OCI-LY7 (cell line): ENCODE measurements at regions not wholly inside any gene's neighbourhood (a gene's known extent, or its start where the extent isn't known, plus 50 kb on each side); places are given as distances from the start of the nearest gene placed in this dataset.

Experiments used
- BruUV-seq: library from RNA; stranded (reverse); fragments of 400-500 nt; replicated peaks from 2 replicates; lab custom pipeline; 2021; lab: Mats Ljungman, UMichigan
- CTCF ChIA-PET: fragments of 300-600 bp; sonication (Branson Sonifier 250); formaldehyde crosslinking; loops from one replicate; lab custom pipeline; 2022; ENCODE audit warnings: antibody characterized with exemption; ENCODE audit not compliant: unreplicated experiment; lab: Charles Lee
- POLR2A ChIA-PET: fragments of 300-600 bp; sonication (Branson Sonifier 250); formaldehyde crosslinking; loops from one replicate; lab custom pipeline; 2022; ENCODE audit warnings: antibody characterized with exemption; lab: Charles Lee
- DNase-seq: peaks from one replicate; pipeline ENCODE4 v3.0.0-alpha.2; 2015; ENCODE audit warnings: low spot score
- H2AFZ ChIP-seq: fragments of 200-600 bp; sonication (generic), shearing (Covaris generic); 2 replicates; pipeline ENCODE4 v1.6.1; 2014; ENCODE audit warnings: mild to moderate bottlenecking, antibody characterized with exemption, low read length, moderate library complexity
- H3K27ac ChIP-seq: fragments of 200-600 bp; sonication (generic); 2 replicates; pipeline ENCODE4 v1.5.1; 2014; ENCODE audit warnings: mixed run types, low read depth, mild to moderate bottlenecking, moderate library complexity, low read length, inconsistent platforms; ENCODE audit not compliant: poor library complexity, severe bottlenecking
- H3K36me3 ChIP-seq: fragments of 200-600 bp; sonication (generic); 2 replicates; pipeline ENCODE4 v1.6.1; 2014; ENCODE audit warnings: mild to moderate bottlenecking, antibody characterized with exemption, low read length, moderate library complexity, mixed read lengths; ENCODE audit not compliant: insufficient read depth
- H3K4me1 ChIP-seq: fragments of 200-600 bp; sonication (generic); 2 replicates; pipeline ENCODE4 v1.5.1; 2014; ENCODE audit warnings: mild to moderate bottlenecking, low read length; ENCODE audit not compliant: insufficient read depth, poor library complexity, severe bottlenecking
- H3K4me2 ChIP-seq: fragments of 200-600 bp; sonication (generic); 2 replicates; pipeline ENCODE4 v1.6.1; 2014; ENCODE audit warnings: mild to moderate bottlenecking, low read length
- H3K4me3 ChIP-seq: fragments of 200-600 bp; sonication (generic); 2 replicates; pipeline ENCODE4 v1.5.1; 2014; ENCODE audit warnings: mild to moderate bottlenecking, low read depth, low read length; ENCODE audit not compliant: poor library complexity, severe bottlenecking
- H3K79me2 ChIP-seq: fragments of 200-600 bp; sonication (generic); 2 replicates; pipeline ENCODE4 v1.6.1; 2016; ENCODE audit warnings: low read depth, mild to moderate bottlenecking, low read length, moderate library complexity, mixed read lengths; ENCODE audit not compliant: insufficient read depth
- H3K9me2 ChIP-seq: fragments of 200-600 bp; sonication (generic); 2 replicates; pipeline ENCODE4 v1.6.1; 2016; ENCODE audit warnings: mild to moderate bottlenecking, low read length, mixed read lengths; ENCODE audit not compliant: insufficient read depth
- H3K9me3 ChIP-seq: fragments of 200-600 bp; sonication (generic); 2 replicates; pipeline ENCODE4 v1.6.1; 2014; ENCODE audit warnings: mild to moderate bottlenecking, mixed run types, low read length, mixed read lengths
- H4K20me1 ChIP-seq: fragments of 200-600 bp; sonication (generic); 2 replicates; pipeline ENCODE4 v1.6.1; 2014; ENCODE audit warnings: mild to moderate bottlenecking, antibody characterized with exemption, low read length, moderate library complexity, mixed read lengths; ENCODE audit not compliant: insufficient read depth
- EZH2phosphoT487 ChIP-seq: fragments of 200-600 bp; sonication (generic); IDR thresholded peaks from 2 replicates; pipeline ENCODE4 v1.6.1; 2018; ENCODE audit warnings: low read depth, borderline replicate concordance, mild to moderate bottlenecking, mixed run types, antibody characterized with exemption, low read length, moderate library complexity, mixed read lengths
- intact Hi-C: fragments of 100-400 bp; cut with micrococcal nuclease; formaldehyde crosslinking; loops from one replicate; pipeline ENCODE4 v1.10.0; 2022; ENCODE audit not compliant: unreplicated experiment
- TF ChIP-seq, protein P1 (sequence below): fragments of 200-600 bp; sonication (generic); conservative IDR thresholded peaks from 2 replicates; pipeline ENCODE4 v1.5.1; 2014; ENCODE audit warnings: mild to moderate bottlenecking, antibody characterized with exemption, low read length, moderate library complexity, mixed read lengths

DNA sequence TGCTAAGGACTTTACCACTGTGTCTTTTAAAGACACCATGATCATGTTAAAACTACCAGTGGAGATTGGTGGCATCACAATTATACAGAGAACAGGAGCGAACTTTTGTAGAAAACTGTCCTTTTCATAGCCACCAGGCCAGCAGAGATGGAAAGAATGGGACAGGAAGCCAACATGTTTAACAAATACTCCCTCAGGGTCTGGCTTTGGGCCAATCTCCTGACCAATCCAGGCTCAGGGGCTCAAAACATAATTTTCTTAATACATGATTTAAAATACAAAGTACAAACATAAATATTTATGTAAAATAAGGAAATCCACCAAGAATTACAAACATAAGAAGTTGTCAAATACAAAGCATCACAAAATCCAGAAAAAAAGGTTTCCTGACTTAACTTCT lies 266.0 kb downstream of the VPS13C start:
- no peak for DNase-seq
- CTCF ChIA-PET, result no interaction called here
- Histone ChIP-seq H2AFZ (no peak overlapping the region), H3K4me3 (no peak overlapping the region), H3K9me3 (no peaks in the 10 kb centered on the region), H3K4me2 (no peak overlapping the region), H3K9me2 (no peaks in the 10 kb centered on the region), H3K36me3 (no peaks in the 10 kb centered on the region), H3K79me2 (no peaks in the 10 kb centered on the region), H3K4me1 (no peaks in the 10 kb centered on the region), H4K20me1 (no peaks in the 10 kb centered on the region), H3K27ac (no peak overlapping the region)
- no peak for TF ChIP-seq EZH2phosphoT487
- TF ChIP-seq, protein P1, sequence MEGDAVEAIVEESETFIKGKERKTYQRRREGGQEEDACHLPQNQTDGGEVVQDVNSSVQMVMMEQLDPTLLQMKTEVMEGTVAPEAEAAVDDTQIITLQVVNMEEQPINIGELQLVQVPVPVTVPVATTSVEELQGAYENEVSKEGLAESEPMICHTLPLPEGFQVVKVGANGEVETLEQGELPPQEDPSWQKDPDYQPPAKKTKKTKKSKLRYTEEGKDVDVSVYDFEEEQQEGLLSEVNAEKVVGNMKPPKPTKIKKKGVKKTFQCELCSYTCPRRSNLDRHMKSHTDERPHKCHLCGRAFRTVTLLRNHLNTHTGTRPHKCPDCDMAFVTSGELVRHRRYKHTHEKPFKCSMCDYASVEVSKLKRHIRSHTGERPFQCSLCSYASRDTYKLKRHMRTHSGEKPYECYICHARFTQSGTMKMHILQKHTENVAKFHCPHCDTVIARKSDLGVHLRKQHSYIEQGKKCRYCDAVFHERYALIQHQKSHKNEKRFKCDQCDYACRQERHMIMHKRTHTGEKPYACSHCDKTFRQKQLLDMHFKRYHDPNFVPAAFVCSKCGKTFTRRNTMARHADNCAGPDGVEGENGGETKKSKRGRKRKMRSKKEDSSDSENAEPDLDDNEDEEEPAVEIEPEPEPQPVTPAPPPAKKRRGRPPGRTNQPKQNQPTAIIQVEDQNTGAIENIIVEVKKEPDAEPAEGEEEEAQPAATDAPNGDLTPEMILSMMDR, result no peak
- BruUV-seq, result no TSS peak
- POLR2A ChIA-PET, result no interaction called here
- intact Hi-C loops, result no loop called here

DNA sequence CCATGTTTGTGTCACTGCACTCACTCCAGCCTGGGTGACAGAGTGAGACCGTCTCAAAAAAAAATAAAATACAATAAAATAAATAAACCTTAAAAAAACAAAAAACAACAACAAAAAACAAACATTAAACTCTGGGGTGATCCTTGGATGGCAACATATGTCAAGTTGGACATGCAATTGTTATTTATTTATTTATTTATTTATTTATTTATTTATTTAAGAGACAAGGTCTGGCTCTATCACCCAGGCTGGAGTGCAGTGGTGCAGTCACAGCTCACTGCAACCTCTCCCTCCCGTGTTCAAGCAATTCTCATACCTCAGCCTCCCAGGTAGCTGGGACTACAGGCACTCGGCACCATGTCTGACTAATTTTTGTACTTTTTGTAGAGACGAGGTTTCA lies 275.5 kb downstream of the VPS13C start:
- H3K4me1 ChIP-seq, result no peaks in the 10 kb centered on the region
- H4K20me1 ChIP-seq, result no peaks in the 10 kb centered on the region
- H3K79me2 ChIP-seq, result no peaks in the 10 kb centered on the region
- H3K36me3 ChIP-seq, result no peaks in the 10 kb centered on the region
- H3K4me3 ChIP-seq, result no peak overlapping the region
- BruUV-seq, result no TSS peak
- ChIA-PET POLR2A (no interaction called here), CTCF (no interaction called here)
- no peak overlapping the region for H3K4me2 ChIP-seq
- intact Hi-C loops, result no loop called here
- no peak overlapping the region for H3K27ac ChIP-seq
- H3K9me3 ChIP-seq, result no peaks in the 10 kb centered on the region
- TF ChIP-seq, protein P1, result no peak
- no peak for TF ChIP-seq EZH2phosphoT487
- no peaks in the 10 kb centered on the region for H3K9me2 ChIP-seq
- no peak for DNase-seq
- H2AFZ ChIP-seq, result no peak overlapping the region

DNA sequence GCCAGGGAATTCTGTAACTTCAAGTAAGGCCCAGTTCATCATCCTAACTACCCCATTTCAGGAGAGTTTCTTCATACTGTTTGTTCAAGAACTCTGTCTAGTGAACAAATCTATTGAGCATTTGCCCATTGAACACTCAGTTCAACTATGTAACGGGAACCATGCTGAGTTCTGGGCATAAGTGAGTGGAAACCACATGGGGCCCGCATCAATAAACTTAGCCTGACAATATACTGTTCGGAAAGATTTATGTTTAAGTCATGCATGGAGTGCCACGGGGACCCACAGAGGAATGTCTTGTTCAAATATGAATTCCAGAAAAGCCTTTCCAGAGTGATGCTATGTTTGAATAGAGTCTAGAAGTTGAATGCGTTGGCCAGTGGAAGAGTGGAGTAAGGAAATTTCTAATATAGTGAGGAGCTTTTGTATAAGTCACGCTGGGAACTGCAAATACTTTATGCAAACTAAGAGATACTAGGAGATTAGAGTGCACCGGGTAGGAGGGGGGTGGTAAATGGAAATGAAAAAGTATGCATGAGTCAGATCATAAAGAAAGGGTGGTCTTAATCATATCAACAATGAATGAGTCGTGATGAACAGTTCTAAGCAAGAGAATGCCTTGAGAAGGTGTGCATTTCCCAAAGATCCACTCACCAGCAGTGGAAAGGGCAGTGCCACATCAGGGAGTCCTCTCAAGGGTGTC lies 279.8 kb downstream of the VPS13C start:
- Histone ChIP-seq H3K9me3 (no peaks in the 10 kb centered on the region), H3K27ac (no peak overlapping the region), H3K4me1 (no peaks in the 10 kb centered on the region), H2AFZ (no peak overlapping the region), H3K36me3 (no peaks in the 10 kb centered on the region), H3K4me2 (no peak overlapping the region), H3K79me2 (no peaks in the 10 kb centered on the region), H3K4me3 (no peak overlapping the region), H4K20me1 (no peaks in the 10 kb centered on the region), H3K9me2 (no peaks in the 10 kb centered on the region)
- intact Hi-C loops, result no loop called here
- BruUV-seq, result no TSS peak
- DNase-seq, result no peak
- no peak for TF ChIP-seq EZH2phosphoT487
- TF ChIP-seq, protein P1, result no peak
- ChIA-PET POLR2A (no interaction called here), CTCF (no interaction called here)
